Uterus (tissue), 2 donors: ENCODE measurements at regions not wholly inside any gene's neighbourhood (a gene's known extent, or its start where the extent isn't known, plus 50 kb on each side); places are given as distances from the start of the nearest gene placed in this dataset.

ENCODE experiments used
- POLR2A ChIP-seq, 2 donors: fragments of 450-650 bp; IDR thresholded peaks; one replicate each; pipeline ENCODE4 v1.6.1; 2016; ENCODE audit warnings: antibody characterized with exemption in 2 of 2, mild to moderate bottlenecking in 1 of 2, moderate library complexity in 1 of 2
- TF ChIP-seq, protein P1 (sequence below), 4 experiments: fragments of 200-600 bp in 2 of 4; fragments of 450-650 bp in 2 of 4; sonication (generic) in 2 of 4; IDR thresholded peaks; one replicate each; pipeline ENCODE4 v1.5.1; 2016 to 2019; ENCODE audit warnings: antibody characterized with exemption in 4 of 4, mild to moderate bottlenecking in 2 of 4, moderate library complexity in 1 of 4

- TF ChIP-seq, protein P1, sequence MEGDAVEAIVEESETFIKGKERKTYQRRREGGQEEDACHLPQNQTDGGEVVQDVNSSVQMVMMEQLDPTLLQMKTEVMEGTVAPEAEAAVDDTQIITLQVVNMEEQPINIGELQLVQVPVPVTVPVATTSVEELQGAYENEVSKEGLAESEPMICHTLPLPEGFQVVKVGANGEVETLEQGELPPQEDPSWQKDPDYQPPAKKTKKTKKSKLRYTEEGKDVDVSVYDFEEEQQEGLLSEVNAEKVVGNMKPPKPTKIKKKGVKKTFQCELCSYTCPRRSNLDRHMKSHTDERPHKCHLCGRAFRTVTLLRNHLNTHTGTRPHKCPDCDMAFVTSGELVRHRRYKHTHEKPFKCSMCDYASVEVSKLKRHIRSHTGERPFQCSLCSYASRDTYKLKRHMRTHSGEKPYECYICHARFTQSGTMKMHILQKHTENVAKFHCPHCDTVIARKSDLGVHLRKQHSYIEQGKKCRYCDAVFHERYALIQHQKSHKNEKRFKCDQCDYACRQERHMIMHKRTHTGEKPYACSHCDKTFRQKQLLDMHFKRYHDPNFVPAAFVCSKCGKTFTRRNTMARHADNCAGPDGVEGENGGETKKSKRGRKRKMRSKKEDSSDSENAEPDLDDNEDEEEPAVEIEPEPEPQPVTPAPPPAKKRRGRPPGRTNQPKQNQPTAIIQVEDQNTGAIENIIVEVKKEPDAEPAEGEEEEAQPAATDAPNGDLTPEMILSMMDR (IDR thresholded peaks at IDR 0.05), result no peak
- TF ChIP-seq POLR2A (IDR thresholded peaks at IDR 0.05), result no peak
These were observed 868.2 kb upstream of the CXADR start for GRCh38 chr21:16644685-16645084.
